Coronary artery (tissue), 2 donors: ENCODE measurements at regions not wholly inside any gene's neighbourhood (a gene's known extent, or its start where the extent isn't known, plus 50 kb on each side); places are given as distances from the start of the nearest gene placed in this dataset.

Experiments used
- DNase-seq: peaks from one replicate; pipeline ENCODE4 v3.0.0-alpha.2; 2017; ENCODE audit warnings: low spot score
- H3K27ac ChIP-seq, 2 donors: fragments of 200-600 bp; sonication (generic); one replicate each; pipeline ENCODE4 v1.5.1; 2016 to 2019
- H3K4me3 ChIP-seq: fragments of 200-600 bp; sonication (generic); 2 replicates; pipeline ENCODE4 v1.5.1; 2016; ENCODE audit warnings: mild to moderate bottlenecking, moderate library complexity
- TF ChIP-seq, protein P1 (sequence below): fragments of 200-600 bp; sonication (generic); IDR thresholded peaks from one replicate; pipeline ENCODE4 v1.5.1; 2019; ENCODE audit warnings: antibody characterized with exemption

- no peak for DNase-seq
- TF ChIP-seq, protein P1, sequence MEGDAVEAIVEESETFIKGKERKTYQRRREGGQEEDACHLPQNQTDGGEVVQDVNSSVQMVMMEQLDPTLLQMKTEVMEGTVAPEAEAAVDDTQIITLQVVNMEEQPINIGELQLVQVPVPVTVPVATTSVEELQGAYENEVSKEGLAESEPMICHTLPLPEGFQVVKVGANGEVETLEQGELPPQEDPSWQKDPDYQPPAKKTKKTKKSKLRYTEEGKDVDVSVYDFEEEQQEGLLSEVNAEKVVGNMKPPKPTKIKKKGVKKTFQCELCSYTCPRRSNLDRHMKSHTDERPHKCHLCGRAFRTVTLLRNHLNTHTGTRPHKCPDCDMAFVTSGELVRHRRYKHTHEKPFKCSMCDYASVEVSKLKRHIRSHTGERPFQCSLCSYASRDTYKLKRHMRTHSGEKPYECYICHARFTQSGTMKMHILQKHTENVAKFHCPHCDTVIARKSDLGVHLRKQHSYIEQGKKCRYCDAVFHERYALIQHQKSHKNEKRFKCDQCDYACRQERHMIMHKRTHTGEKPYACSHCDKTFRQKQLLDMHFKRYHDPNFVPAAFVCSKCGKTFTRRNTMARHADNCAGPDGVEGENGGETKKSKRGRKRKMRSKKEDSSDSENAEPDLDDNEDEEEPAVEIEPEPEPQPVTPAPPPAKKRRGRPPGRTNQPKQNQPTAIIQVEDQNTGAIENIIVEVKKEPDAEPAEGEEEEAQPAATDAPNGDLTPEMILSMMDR: no peak
- H3K4me3 ChIP-seq: no peak overlapping the region
- no peak overlapping the region for H3K27ac ChIP-seq
These were observed 264.6 kb downstream of the ADGRD1 start for GRCh38 chr12:131218026-131218922.

DNA sequence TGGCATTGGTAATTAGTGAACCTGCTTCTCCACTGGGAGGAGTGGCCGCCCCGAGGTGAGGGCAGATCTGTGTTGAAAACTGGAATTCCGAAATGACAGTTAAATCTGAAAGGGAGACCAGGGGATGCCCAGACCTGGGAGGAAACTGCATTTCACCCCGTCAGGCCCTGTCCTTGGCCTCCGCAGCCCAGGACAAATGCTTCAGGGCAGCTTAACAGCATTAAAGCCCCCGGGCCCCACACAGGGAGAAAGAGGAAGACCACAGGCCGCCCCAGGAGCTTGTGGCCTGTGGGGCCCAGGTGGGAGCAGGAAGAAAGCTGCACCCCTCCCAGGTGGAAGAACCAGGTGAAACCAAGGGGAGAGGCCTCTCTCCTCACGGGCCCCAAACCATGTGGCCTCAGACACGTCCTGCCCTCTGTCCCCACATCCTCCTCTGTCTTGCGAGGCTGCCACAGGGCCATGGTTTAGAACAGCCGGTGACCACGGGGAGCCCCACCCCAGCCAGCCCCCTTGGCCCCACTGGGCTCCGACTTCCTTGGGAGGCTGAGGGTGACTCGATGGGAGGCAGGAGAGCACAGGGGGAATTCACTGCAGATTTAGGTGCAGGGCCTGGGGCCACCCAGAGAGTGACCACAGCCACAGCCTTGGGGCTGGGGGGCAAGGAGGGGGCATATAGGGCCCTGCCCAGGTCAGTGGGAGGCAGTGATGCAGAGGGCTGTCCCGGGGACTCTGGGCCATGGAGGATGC lies 265.4 kb downstream of the ADGRD1 start:
- no peak overlapping the region for H3K4me3 ChIP-seq
- H3K27ac ChIP-seq: no peak overlapping the region
- no peak for DNase-seq
- TF ChIP-seq, protein P1: no peak

- Histone ChIP-seq H3K4me3 (no peak overlapping the region), H3K27ac (no peak overlapping the region)
- TF ChIP-seq, protein P1: no peak
- no peak for DNase-seq
These were observed 266.1 kb downstream of the ADGRD1 start for GRCh38 chr12:131219670-131220330.

- DNase-seq: no peak
- Histone ChIP-seq H3K4me3 (no peak overlapping the region), H3K27ac (no peak overlapping the region)
- TF ChIP-seq, protein P1: no peak
These were observed 266.6 kb downstream of the ADGRD1 start for GRCh38 chr12:131220331-131220685.

- Histone ChIP-seq H3K27ac (no peak overlapping the region), H3K4me3 (no peak overlapping the region)
- TF ChIP-seq, protein P1: no peak
- no peak for DNase-seq
These were observed 267.6 kb downstream of the ADGRD1 start for GRCh38 chr12:131221061-131221956.

DNA sequence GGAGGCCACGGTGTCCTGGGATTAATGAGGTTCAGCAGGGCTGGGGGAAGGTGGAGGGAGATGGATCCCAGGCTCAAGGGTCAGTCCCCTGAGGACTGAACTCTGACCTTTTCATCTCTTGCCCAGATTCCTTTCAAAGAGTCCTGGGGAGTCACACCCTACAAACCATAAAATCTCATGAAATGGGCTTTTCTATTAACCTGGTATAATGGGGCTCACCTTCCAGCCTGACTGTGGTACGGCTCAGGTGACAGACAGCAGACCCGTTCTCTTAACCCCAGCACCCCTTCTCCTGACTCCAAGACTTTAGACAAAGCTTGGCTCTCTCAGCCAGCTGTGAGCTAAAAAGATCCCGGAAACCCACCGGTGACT lies 268.2 kb downstream of the ADGRD1 start:
- DNase-seq: no peak
- no peak overlapping the region for H3K27ac ChIP-seq
- TF ChIP-seq, protein P1: no peak
- peak overlapping the region; percentile 36 for H3K4me3 ChIP-seq
